ENCODE measurements at regions not wholly inside any gene's neighbourhood (a gene's known extent, or its start where the extent isn't known, plus 50 kb on each side); places are given as distances from the start of the nearest gene placed in this dataset.

DNA sequence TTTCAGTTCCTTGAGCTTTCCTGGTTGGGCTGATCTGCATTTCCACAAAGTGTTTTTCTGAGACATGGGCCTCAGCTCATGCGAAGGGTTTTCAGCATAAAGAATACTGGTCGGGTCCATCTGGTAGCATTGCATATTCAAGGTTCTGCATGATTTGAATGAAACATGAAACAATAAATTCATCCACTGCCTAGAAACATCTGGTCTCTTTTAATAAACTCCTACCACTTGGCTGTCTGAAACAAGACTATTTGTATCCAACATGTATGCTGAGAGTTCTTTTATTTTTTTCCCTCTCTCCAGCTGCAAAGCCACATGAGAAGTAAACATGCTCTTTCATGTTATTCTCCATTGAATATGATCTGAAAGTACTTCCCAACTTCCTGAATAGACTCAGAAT is 314.9 kb upstream of the SOX11 start:
- Mint-ChIP-seq H3K4me1 (ENCODE audit: low read depth) (no peaks in the 10 kb centered on the region), H3K36me3 (ENCODE audit: low read depth) (no peaks in the 10 kb centered on the region), H3K4me3 (no peak overlapping the region), H3K9me3 (peaks cover 3% of the 10 kb centered on the region), H3K27me3 (peaks cover 6% of the 10 kb centered on the region), H3K27ac (no peak overlapping the region)
- ChIA-PET POLR2A (no interaction called here), CTCF (no interaction called here)
- Histone ChIP-seq H3K36me3 (ENCODE audit: insufficient read depth, low read length) (no peaks in the 10 kb centered on the region), H3K27me3 (ENCODE audit: control insufficient read depth in 1 of 2, insufficient read depth in 2 of 2, low read length in 2 of 2) (no peaks in the 10 kb centered on the region), H3K27ac (ENCODE audit: low read depth in 1 of 2, low read length in 2 of 2) (no peak overlapping the region), H3K4me3 (ENCODE audit: low read length) (no peak overlapping the region), H3K4me1 (ENCODE audit: insufficient read depth, low read length) (no peaks in the 10 kb centered on the region), H3K9me3 (ENCODE audit: control insufficient read depth in 1 of 2, insufficient read depth in 1 of 2, low read length in 2 of 2) (peaks cover 0 to 3% of the 10 kb centered on the region in 2 experiments)
- no peak for DNase-seq
- intact Hi-C loops (cut with DNase I, micrococcal nuclease) = no loop called here
- no peak for ATAC-seq (ENCODE audit: poor library complexity)
- TF ChIP-seq, protein P1, sequence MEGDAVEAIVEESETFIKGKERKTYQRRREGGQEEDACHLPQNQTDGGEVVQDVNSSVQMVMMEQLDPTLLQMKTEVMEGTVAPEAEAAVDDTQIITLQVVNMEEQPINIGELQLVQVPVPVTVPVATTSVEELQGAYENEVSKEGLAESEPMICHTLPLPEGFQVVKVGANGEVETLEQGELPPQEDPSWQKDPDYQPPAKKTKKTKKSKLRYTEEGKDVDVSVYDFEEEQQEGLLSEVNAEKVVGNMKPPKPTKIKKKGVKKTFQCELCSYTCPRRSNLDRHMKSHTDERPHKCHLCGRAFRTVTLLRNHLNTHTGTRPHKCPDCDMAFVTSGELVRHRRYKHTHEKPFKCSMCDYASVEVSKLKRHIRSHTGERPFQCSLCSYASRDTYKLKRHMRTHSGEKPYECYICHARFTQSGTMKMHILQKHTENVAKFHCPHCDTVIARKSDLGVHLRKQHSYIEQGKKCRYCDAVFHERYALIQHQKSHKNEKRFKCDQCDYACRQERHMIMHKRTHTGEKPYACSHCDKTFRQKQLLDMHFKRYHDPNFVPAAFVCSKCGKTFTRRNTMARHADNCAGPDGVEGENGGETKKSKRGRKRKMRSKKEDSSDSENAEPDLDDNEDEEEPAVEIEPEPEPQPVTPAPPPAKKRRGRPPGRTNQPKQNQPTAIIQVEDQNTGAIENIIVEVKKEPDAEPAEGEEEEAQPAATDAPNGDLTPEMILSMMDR (IDR thresholded peaks at IDR 0.05) = no peak

DNA sequence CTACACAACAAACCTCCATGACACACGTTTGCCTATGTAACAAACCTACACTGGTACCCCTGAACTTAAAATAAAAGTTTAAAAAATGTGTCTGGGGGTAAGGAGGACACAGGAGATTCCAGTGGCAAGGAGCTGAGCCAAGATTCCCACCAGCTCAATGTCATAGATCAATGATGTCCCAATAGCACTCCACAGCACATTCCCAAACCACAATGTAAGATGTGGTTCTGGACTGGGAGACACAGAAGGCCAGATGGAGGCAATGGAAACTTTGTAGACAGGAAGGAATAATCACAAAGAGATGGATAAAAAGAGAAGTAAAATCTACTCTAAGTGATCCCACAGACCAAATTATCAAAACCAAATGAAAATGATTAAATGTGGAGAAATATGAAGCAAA is 312.4 kb upstream of the SOX11 start:
- H3K27me3 ChIP-seq (ENCODE audit: control insufficient read depth in 1 of 2, insufficient read depth in 2 of 2, low read length in 2 of 2) = no peaks in the 10 kb centered on the region
- peaks cover 0 to 7% of the 10 kb centered on the region in 2 experiments for H3K9me3 ChIP-seq (ENCODE audit: control insufficient read depth in 1 of 2, insufficient read depth in 1 of 2, low read length in 2 of 2)
- intact Hi-C loops (cut with DNase I, micrococcal nuclease) = no loop called here
- Mint-ChIP-seq H3K4me3 (no peak overlapping the region), H3K27me3 (peaks cover 5% of the 10 kb centered on the region), H3K4me1 (ENCODE audit: low read depth) (no peaks in the 10 kb centered on the region), H3K27ac (no peak overlapping the region), H3K9me3 (peaks cover 3% of the 10 kb centered on the region), H3K36me3 (ENCODE audit: low read depth) (no peaks in the 10 kb centered on the region)
- no peaks in the 10 kb centered on the region for H3K4me1 ChIP-seq (ENCODE audit: insufficient read depth, low read length)
- DNase-seq = no peak
- H3K4me3 ChIP-seq (ENCODE audit: low read length) = no peak overlapping the region
- ChIA-PET POLR2A (no interaction called here), CTCF (no interaction called here)
- H3K27ac ChIP-seq (ENCODE audit: low read depth in 1 of 2, low read length in 2 of 2) = no peak overlapping the region
- TF ChIP-seq, protein P1 (IDR thresholded peaks at IDR 0.05) = no peak
- H3K36me3 ChIP-seq (ENCODE audit: insufficient read depth, low read length) = no peaks in the 10 kb centered on the region
- ATAC-seq (ENCODE audit: poor library complexity) = no peak

GRCh38 chr2:5385596-5385995 is 306.6 kb upstream of the SOX11 start:
- H3K27ac ChIP-seq (ENCODE audit: low read depth in 1 of 2, low read length in 2 of 2) = no peak overlapping the region
- Mint-ChIP-seq H3K36me3 (ENCODE audit: low read depth) (no peaks in the 10 kb centered on the region), H3K9me3 (peaks cover 7% of the 10 kb centered on the region), H3K4me3 (no peak overlapping the region), H3K4me1 (ENCODE audit: low read depth) (no peaks in the 10 kb centered on the region), H3K27me3 (no peaks in the 10 kb centered on the region), H3K27ac (no peak overlapping the region)
- H3K9me3 ChIP-seq (ENCODE audit: control insufficient read depth in 1 of 2, insufficient read depth in 1 of 2, low read length in 2 of 2) = peaks cover 0 to 9% of the 10 kb centered on the region in 2 experiments
- intact Hi-C loops (cut with DNase I, micrococcal nuclease) = no loop called here
- DNase-seq (no peak), ATAC-seq (ENCODE audit: poor library complexity) (no peak)
- ChIA-PET POLR2A (no interaction called here), CTCF (no interaction called here)
- H3K4me1 ChIP-seq (ENCODE audit: insufficient read depth, low read length) = no peaks in the 10 kb centered on the region
- TF ChIP-seq, protein P1 (IDR thresholded peaks at IDR 0.05) = no peak
- no peak overlapping the region for H3K4me3 ChIP-seq (ENCODE audit: low read length)
- no peaks in the 10 kb centered on the region for H3K36me3 ChIP-seq (ENCODE audit: insufficient read depth, low read length)
- no peaks in the 10 kb centered on the region for H3K27me3 ChIP-seq (ENCODE audit: control insufficient read depth in 1 of 2, insufficient read depth in 2 of 2, low read length in 2 of 2)

All from CD4-positive, alpha-beta T cell (primary cell).